ENCODE measurements at regions not wholly inside any gene's neighbourhood (a gene's known extent, or its start where the extent isn't known, plus 50 kb on each side); places are given as distances from the start of the nearest gene placed in this dataset.

DNA sequence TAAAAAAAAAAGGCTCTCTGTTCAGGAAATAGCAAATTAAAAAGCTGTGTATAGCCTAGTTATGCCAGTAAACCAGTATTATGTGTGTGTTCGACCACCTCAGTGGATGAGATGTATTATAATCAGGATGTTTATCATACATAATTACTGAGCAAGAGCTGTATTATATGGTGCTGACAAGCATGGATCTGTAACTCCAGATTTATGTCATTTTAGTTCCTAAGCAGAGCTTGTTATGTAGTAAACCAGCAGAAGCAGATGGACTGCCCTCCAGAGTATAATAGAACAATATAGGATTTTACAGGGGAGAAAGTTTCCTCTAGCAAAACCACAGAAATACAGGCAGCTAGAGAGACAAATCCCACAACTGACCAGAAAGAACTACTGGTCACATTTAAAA is 627.4 kb upstream of the EPHA5 start:
- no peak for TF ChIP-seq EP300 (IDR thresholded peaks at IDR 0.05; ENCODE audit: borderline replicate concordance)
- TF ChIP-seq, protein P1, sequence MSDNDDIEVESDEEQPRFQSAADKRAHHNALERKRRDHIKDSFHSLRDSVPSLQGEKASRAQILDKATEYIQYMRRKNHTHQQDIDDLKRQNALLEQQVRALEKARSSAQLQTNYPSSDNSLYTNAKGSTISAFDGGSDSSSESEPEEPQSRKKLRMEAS (IDR thresholded peaks at IDR 0.05), result no peak
- TF ChIP-seq CEBPB (IDR thresholded peaks at IDR 0.05), result no peak
- no peak for TF ChIP-seq CREB1 (IDR thresholded peaks at IDR 0.05; ENCODE audit: low read depth)
- no peak for TF ChIP-seq ZBTB7A (IDR thresholded peaks at IDR 0.05; ENCODE audit: low read depth)
- no peak for TF ChIP-seq RAD21 (IDR thresholded peaks at IDR 0.05; ENCODE audit: low read depth)
- no peak for TF ChIP-seq YY1 (IDR thresholded peaks at IDR 0.05; ENCODE audit: low read depth)
- TF ChIP-seq, protein P2, sequence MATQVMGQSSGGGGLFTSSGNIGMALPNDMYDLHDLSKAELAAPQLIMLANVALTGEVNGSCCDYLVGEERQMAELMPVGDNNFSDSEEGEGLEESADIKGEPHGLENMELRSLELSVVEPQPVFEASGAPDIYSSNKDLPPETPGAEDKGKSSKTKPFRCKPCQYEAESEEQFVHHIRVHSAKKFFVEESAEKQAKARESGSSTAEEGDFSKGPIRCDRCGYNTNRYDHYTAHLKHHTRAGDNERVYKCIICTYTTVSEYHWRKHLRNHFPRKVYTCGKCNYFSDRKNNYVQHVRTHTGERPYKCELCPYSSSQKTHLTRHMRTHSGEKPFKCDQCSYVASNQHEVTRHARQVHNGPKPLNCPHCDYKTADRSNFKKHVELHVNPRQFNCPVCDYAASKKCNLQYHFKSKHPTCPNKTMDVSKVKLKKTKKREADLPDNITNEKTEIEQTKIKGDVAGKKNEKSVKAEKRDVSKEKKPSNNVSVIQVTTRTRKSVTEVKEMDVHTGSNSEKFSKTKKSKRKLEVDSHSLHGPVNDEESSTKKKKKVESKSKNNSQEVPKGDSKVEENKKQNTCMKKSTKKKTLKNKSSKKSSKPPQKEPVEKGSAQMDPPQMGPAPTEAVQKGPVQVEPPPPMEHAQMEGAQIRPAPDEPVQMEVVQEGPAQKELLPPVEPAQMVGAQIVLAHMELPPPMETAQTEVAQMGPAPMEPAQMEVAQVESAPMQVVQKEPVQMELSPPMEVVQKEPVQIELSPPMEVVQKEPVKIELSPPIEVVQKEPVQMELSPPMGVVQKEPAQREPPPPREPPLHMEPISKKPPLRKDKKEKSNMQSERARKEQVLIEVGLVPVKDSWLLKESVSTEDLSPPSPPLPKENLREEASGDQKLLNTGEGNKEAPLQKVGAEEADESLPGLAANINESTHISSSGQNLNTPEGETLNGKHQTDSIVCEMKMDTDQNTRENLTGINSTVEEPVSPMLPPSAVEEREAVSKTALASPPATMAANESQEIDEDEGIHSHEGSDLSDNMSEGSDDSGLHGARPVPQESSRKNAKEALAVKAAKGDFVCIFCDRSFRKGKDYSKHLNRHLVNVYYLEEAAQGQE (IDR thresholded peaks at IDR 0.05; ENCODE audit: low read depth), result no peak
- TF ChIP-seq TCF12 (IDR thresholded peaks at IDR 0.05; ENCODE audit: low read depth), result no peak
- no peak for TF ChIP-seq TAF1 (IDR thresholded peaks at IDR 0.05; ENCODE audit: low read depth)
- TF ChIP-seq EGR1 (IDR thresholded peaks at IDR 0.05), result no peak
